NB4 (cell line): ENCODE measurements at regions not wholly inside any gene's neighbourhood (a gene's known extent, or its start where the extent isn't known, plus 50 kb on each side); places are given as distances from the start of the nearest gene placed in this dataset.

Experiments
- MAX ChIP-seq: IDR thresholded peaks from 2 replicates; pipeline ENCODE4 v1.6.1; 2011; ENCODE audit warnings: low read depth, low read length
- MYC ChIP-seq: IDR thresholded peaks from 2 replicates; pipeline ENCODE4 v1.6.1; 2011; ENCODE audit warnings: low read depth, low read length
- POLR2A ChIP-seq: IDR thresholded peaks from 2 replicates; pipeline ENCODE4 v1.6.1; 2011; ENCODE audit warnings: mild to moderate bottlenecking; ENCODE audit not compliant: insufficient read length; ENCODE audit errors: extremely low read depth
- TF ChIP-seq, protein P1 (sequence below): IDR thresholded peaks from one replicate; pipeline ENCODE4 v1.5.1; 2012; ENCODE audit warnings: low read depth, low read length

DNA sequence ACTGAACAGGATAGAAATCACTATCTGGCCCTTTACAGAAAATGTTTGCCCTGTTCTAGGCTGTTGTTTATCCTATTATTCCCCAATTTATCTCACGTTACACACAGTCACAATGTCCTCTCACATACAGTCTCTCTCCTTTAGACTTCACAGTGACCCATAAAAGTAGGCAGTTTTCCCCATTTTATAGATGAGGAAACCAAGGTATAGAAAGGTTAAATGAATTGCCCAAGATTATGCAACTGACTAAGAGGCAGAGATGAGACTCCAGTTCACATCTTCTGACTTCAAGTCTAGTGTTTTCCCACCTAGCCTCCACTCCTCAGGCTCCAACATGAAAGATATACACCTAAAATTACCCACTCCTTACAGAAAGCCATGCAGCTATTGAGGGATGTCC is 99.3 kb upstream of the PLCL2 start:
- TF ChIP-seq, protein P1, sequence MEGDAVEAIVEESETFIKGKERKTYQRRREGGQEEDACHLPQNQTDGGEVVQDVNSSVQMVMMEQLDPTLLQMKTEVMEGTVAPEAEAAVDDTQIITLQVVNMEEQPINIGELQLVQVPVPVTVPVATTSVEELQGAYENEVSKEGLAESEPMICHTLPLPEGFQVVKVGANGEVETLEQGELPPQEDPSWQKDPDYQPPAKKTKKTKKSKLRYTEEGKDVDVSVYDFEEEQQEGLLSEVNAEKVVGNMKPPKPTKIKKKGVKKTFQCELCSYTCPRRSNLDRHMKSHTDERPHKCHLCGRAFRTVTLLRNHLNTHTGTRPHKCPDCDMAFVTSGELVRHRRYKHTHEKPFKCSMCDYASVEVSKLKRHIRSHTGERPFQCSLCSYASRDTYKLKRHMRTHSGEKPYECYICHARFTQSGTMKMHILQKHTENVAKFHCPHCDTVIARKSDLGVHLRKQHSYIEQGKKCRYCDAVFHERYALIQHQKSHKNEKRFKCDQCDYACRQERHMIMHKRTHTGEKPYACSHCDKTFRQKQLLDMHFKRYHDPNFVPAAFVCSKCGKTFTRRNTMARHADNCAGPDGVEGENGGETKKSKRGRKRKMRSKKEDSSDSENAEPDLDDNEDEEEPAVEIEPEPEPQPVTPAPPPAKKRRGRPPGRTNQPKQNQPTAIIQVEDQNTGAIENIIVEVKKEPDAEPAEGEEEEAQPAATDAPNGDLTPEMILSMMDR: no peak
- TF ChIP-seq POLR2A: no peak
- no peak for TF ChIP-seq MAX
- no peak for TF ChIP-seq MYC
